Stimulated activated CD4-positive, alpha-beta T cell treated with anti-CD3 and anti-CD28 coated beads, Interleukin-15, amount 100 ng/mL, for 1 hour (primary cell): ENCODE measurements at regions not wholly inside any gene's neighbourhood (a gene's known extent, or its start where the extent isn't known, plus 50 kb on each side); places are given as distances from the start of the nearest gene placed in this dataset.
"Not testable (repeated sequence)": the region's sequence is repeated elsewhere in the genome, so short reads cannot be mapped to it uniquely, and the experiment has no call there.

Source experiments
- DNase-seq, 2 donors: peaks; one replicate each; pipeline ENCODE4 v3.0.0-alpha.2; 2020; ENCODE audit warnings: low read depth in 1 of 2, low spot score in 1 of 2

DNA sequence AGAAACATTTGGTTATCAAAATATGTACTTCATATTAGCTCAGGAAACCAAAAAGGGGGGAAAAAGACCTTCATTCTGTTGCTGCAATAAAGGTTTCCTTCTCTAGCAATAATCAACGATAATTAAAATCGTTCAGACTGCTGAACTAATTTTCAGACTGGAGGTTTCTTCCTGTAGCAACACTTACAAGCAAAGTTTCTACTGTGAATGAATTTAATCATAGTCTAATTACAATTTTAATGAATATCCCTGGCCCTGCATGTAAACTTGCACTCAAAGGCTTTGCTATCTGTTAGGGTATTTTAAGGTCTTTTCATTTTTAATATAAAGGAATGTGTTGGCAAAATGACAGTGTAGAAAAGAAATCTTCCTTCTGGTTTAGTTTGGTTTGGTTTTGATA lies 265.2 kb downstream of the QDPR start:
- DNase-seq: no peak

DNA sequence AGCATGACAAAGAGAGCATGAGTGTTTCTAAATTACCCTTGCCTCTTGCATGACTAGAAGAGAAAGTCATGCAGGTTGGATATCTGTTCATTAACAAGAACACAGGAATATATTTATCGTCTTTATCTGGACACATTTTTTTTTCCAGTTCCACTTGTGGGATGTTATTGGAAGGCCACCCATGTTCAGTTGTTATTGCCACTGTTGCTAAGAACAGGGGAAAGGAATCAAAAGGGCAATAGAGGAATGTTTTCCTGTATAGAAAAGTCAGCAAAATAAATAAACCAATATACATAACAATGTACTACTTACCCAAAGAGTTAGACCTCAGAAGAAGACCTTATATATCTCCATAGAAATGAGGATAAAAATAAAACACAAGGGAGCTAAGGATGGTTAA lies 270.1 kb downstream of the QDPR start:
- DNase-seq: no peak

DNA sequence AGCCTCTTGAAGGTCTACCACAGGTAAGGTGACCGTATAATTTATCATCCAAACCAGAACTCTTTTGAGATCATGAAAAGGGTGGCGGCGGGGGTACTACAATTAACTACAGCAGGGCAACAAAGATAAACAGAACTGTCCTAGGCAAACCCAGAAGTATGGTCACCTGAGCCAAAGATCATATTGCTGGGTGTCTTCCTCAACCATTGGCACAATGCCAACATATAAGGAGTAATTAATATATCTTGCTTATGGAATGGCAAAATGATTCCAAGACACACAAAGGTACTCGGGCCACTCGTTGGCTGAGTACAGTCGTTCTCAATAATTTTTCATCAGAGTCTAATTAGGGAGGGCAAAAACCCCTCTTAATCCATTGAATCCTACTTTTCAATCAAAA lies 273.3 kb downstream of the QDPR start:
- DNase-seq: no peak

- DNase-seq: no peak
Observed at GRCh38 chr4:17236686-17237085, 275.2 kb downstream of the QDPR start.

GRCh38 chr4:17234678-17235077 lies 277.2 kb downstream of the QDPR start:
- no peak for DNase-seq

- no peak for DNase-seq
Observed at GRCh38 chr4:17232566-17233253, 279.2 kb downstream of the QDPR start.

DNA sequence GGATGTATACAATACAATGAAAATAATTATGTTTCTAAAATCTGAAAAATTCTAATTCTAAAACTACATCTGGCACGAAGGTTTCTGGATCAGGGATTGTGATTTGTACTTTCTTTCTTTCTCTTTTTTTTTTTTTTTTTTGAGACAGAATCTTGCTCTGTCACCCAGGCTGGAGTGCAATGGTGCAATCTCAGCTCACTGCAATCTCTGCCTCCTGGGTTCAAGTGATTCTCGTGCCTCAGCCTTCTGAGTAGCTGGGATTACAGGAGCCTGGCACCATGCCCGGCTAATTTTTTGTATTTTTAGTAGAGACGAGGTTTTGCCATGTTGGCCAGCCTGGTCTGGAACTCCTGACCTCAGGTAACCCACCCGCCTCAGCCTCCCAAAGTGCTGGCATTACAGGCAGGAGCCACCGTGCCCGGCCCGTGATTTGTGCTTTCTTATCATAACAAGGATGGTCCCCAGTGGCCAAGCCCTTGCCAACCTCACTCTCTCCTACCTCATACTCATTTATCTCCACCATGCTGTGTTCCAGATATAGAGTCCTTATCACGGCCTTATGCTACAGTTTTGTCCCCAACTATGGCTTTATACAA lies 279.9 kb downstream of the QDPR start:
- DNase-seq: not testable (repeated sequence)

DNA sequence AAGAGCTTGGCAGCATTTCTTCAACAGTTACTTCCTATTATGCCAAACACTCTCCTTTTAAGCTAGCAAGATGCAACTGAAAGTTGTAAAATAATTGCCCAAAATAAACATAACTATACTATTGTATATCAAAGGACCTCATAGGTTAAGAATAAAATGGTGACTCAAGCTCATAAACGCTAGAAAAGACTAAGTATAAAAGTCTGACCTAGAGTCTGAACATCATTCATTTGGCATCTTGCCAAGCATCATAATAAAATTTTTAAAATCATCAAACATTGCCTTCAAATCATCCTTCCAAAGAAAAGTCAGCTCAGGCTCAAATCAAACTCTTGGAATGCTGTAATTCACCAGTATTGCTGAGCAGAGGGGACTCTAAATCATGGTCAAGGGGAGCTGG lies 281.2 kb downstream of the QDPR start:
- DNase-seq: no peak

GRCh38 chr4:17220816-17221215 lies 291.1 kb downstream of the QDPR start:
- DNase-seq: no peak

GRCh38 chr4:17218786-17219185 lies 293.1 kb downstream of the QDPR start:
- no peak for DNase-seq

GRCh38 chr4:17206829-17207801 lies 304.8 kb downstream of the QDPR start:
- no peak for DNase-seq

GRCh38 chr4:17204908-17205307 lies 306.5 kb upstream of the LDB2 start:
- DNase-seq: no peak

- DNase-seq: no peak
Observed at GRCh38 chr4:17203797-17204196, 305.4 kb upstream of the LDB2 start.

DNA sequence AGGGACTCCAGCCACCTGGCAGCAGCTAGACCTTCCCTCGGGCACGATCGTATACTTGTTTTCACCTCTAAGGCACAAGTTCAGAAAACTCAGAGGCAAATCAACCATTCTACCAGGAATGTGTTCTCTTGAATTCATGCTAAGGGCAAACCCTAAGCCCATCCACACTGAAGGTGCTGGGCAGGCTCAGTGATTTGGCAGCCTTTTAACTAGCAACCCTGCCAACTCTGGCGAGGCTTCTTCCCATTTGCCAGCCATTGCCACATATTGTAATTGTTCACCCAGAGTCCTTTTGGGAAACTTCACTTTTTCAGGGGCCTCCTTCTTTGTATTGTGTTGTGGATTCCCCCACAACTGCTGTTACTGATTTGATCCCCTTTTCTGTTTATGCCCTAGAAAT lies 298.6 kb upstream of the LDB2 start:
- DNase-seq: no peak

DNA sequence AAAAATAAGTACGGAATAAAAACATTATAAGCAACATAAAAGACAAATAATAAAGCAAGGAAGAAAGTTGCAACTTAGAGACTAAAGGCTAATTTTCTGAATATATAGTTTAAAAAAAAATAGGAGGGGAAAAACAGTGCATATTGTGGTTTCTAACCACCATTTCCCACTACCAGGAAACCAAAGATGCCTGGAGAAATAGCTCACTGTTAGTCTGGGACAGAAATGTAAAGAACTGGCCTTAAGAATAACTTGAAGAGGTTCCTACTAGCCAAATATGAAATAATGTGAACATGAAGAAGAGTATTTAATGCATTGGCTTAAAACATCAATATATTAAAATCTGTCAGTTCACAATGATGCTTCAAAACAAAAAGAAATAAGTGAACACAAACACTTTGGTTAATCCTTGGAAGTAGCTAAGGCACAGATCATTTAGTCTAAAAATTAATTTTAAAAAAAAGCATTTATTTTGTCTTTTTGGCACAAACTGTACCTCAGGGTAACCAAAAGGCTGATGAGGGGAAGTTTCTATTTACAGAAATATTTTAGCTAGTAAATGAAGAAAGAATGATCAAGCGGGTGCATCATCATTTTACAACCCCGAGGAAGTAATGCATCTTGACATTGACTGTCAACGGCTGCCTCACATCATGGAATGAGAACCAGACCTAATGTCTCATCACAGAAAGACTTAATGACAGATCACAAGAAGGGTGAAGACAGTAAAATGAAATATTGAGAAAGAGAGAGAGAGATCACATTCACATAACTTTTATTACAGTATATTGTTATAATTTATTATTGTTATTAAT lies 297.2 kb upstream of the LDB2 start:
- DNase-seq: no peak

GRCh38 chr4:17194586-17194985 lies 296.1 kb upstream of the LDB2 start:
- DNase-seq: no peak

- DNase-seq: no peak
Observed at GRCh38 chr4:17189759-17190158, 291.3 kb upstream of the LDB2 start.

- DNase-seq: no peak
Observed at GRCh38 chr4:17189401-17189720, 290.9 kb upstream of the LDB2 start.

- no peak for DNase-seq
Observed at GRCh38 chr4:17188547-17189400, 290.3 kb upstream of the LDB2 start.

DNA sequence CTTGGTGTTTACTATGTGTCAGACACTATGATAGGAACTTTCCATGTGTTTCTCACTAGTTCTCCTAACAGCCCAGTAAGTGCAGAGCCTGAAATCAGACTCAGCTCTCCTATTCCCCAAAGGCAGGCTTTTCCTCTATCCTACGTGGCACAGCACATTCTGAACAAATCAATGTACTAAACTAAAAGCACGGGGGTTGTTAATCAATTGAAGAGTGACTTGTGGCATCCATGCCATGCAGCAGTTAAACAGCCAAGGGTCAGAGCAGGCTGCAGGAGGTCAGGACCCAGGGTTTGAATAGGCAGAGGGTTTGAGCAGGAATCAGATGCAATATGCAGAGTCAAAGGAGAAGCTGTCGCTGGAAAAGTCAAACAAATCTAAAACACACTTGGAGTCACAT lies 289.7 kb upstream of the LDB2 start:
- no peak for DNase-seq
